RWPE2 (cell line): ENCODE measurements at regions not wholly inside any gene's neighbourhood (a gene's known extent, or its start where the extent isn't known, plus 50 kb on each side); places are given as distances from the start of the nearest gene placed in this dataset.

Source experiments
- ATAC-seq: fragments of 200-7000 bp; cut with Tn5 transposase; 3 replicates; pipeline ENCODE4 v1.9.1; 2021; ENCODE audit warnings: low read depth
- DNase-seq: peaks from one replicate; pipeline ENCODE4 v3.0.0-alpha.2; 2020; ENCODE audit warnings: low spot score
- H3K27ac ChIP-seq: fragments of 450-650 bp; 2 replicates; pipeline ENCODE4 v1.5.1; 2017; ENCODE audit warnings: mild to moderate bottlenecking; ENCODE audit not compliant: poor library complexity, severe bottlenecking
- H3K27me3 ChIP-seq: fragments of 250-450 bp; sonication (Bioruptor Pico); 2 replicates; pipeline ENCODE4 v1.5.1; 2021; ENCODE audit warnings: mild to moderate bottlenecking, moderate library complexity; ENCODE audit not compliant: insufficient read depth, poor library complexity, severe bottlenecking
- H3K36me3 ChIP-seq: fragments of 250-450 bp; sonication (Bioruptor Pico); 2 replicates; pipeline ENCODE4 v1.5.1; 2020; ENCODE audit warnings: low read depth, mild to moderate bottlenecking, moderate library complexity
- H3K4me1 ChIP-seq: fragments of 250-450 bp; sonication (Bioruptor Pico); 2 replicates; pipeline ENCODE4 v1.5.1; 2021; ENCODE audit warnings: mild to moderate bottlenecking, moderate library complexity; ENCODE audit not compliant: insufficient read depth, poor library complexity, severe bottlenecking
- H3K4me3 ChIP-seq: fragments of 250-450 bp; sonication (Bioruptor Pico); 2 replicates; pipeline ENCODE4 v1.5.1; 2021; ENCODE audit warnings: mild to moderate bottlenecking, moderate library complexity; ENCODE audit not compliant: severe bottlenecking
- H3K9me3 ChIP-seq: fragments of 250-450 bp; sonication (Bioruptor Pico); 2 replicates; pipeline ENCODE4 v1.5.1; 2021; ENCODE audit warnings: mild to moderate bottlenecking, moderate library complexity; ENCODE audit not compliant: severe bottlenecking
- TF ChIP-seq, protein P1 (sequence below): fragments of 450-650 bp; IDR thresholded peaks from one replicate; pipeline ENCODE4 v1.5.1; 2017; ENCODE audit warnings: mild to moderate bottlenecking, moderate library complexity; ENCODE audit not compliant: poor library complexity, severe bottlenecking

DNA sequence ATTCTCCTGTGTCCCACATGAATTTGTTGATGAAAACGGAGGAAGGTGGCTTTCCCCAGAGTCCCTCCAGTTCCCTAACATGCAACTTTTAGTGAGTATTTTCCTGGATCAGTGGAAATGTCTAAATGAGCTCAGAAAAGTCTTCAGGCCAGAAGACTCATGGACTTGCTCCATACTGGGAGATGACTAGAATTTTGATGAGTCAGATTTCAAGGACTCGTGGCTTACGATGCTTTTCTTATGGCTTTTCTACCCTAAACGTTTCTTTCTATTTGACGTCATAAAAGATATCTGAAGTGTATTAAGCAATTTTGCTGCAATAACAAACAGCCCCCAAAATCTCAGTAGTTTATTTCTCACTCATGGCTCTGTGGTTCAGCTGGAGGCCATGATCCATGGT lies 397.6 kb downstream of the FBXO15 start:
- Histone ChIP-seq H3K27me3 (no peaks in the 10 kb centered on the region), H3K27ac (no peak overlapping the region), H3K4me1 (peaks cover 23% of the 10 kb centered on the region), H3K36me3 (no peaks in the 10 kb centered on the region), H3K9me3 (no peaks in the 10 kb centered on the region), H3K4me3 (no peak overlapping the region)
- no peak for ATAC-seq
- TF ChIP-seq, protein P1, sequence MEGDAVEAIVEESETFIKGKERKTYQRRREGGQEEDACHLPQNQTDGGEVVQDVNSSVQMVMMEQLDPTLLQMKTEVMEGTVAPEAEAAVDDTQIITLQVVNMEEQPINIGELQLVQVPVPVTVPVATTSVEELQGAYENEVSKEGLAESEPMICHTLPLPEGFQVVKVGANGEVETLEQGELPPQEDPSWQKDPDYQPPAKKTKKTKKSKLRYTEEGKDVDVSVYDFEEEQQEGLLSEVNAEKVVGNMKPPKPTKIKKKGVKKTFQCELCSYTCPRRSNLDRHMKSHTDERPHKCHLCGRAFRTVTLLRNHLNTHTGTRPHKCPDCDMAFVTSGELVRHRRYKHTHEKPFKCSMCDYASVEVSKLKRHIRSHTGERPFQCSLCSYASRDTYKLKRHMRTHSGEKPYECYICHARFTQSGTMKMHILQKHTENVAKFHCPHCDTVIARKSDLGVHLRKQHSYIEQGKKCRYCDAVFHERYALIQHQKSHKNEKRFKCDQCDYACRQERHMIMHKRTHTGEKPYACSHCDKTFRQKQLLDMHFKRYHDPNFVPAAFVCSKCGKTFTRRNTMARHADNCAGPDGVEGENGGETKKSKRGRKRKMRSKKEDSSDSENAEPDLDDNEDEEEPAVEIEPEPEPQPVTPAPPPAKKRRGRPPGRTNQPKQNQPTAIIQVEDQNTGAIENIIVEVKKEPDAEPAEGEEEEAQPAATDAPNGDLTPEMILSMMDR: no peak
- no peak for DNase-seq

DNA sequence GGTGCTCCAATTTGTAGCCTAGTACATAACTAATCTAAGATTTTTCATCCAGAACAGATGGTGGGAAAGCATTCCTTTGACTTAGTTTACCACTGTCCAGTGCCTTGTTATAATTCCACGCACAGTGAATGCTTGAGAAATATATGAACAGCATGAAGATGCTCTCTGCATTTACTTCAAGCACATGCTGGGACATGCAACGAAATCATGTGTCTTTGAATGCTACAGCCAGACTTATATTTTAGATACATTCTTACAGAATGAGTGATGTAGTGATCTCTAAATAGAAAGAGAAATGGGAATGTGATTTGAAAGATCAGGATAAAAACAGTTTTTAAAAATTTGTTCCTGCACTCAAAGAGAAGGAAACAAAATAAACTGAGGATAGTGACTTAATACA lies 398.3 kb downstream of the FBXO15 start:
- H3K27ac ChIP-seq: no peak overlapping the region
- TF ChIP-seq, protein P1: no peak
- H3K9me3 ChIP-seq: no peaks in the 10 kb centered on the region
- H3K4me3 ChIP-seq: no peak overlapping the region
- ATAC-seq (peak; percentile 71), DNase-seq (no peak)
- peaks cover 23% of the 10 kb centered on the region for H3K4me1 ChIP-seq
- no peaks in the 10 kb centered on the region for H3K27me3 ChIP-seq
- H3K36me3 ChIP-seq: no peaks in the 10 kb centered on the region

DNA sequence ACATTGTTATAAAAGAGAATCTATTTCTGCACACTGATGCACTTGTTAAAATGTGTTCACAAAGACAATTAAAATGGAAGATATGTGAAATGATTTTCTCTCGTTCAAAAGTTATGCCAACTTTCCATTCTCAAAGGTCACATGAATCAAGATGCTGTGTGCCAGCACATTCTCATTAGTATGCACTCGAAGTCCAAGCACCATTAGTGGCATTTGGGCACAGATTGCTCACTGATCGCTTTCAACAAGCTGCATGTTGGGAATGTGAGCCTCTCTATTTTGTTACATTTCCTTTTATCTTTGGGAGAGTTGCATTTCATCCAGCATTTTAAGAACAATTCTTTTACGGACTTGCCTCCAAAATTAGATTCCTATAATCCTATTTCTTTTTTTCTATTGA lies 398.9 kb downstream of the FBXO15 start:
- ATAC-seq: no peak
- Histone ChIP-seq H3K4me3 (no peak overlapping the region), H3K4me1 (peaks cover 23% of the 10 kb centered on the region), H3K27ac (no peak overlapping the region), H3K27me3 (no peaks in the 10 kb centered on the region), H3K9me3 (no peaks in the 10 kb centered on the region), H3K36me3 (no peaks in the 10 kb centered on the region)
- TF ChIP-seq, protein P1: no peak
- no peak for DNase-seq

DNA sequence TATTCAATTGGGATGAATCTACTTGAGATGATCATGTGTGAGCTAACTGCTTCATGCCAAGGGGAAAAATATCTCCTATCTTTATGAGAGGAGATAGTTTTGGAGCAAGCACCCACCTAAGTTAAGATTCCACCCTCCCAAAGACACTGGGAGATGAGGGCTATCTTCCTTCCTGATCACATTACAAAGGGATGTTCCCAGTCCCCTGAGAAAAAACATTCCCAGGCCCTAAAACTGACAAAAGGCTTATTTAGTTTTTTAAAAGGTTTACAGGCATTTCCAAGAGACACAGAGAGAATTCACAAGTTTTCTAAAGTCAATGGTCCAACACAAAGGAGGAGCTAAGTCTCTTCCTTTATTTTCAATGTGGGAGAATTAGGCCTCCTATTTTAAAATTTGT lies 401.5 kb downstream of the FBXO15 start:
- no peak for DNase-seq
- no peak for ATAC-seq
- TF ChIP-seq, protein P1: no peak

DNA sequence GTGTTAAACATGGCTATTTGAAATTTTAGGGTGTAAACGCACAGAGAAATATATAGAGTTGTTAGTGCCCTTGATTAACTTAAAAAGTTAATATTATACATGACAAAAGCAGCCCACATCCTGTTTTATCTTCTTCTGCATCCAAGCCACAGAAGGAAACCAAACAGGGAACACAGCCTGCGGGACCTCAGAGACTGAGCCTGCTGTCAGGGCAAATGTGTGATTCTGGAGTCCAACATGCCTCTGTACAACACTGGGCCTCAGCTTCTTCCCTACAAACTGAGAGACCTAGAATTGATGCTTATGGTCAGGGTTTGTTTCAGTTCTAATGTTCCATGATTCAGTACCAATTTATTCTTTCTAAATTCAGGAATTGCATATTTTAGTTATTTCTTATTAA lies 404.7 kb downstream of the FBXO15 start:
- Histone ChIP-seq H3K36me3 (no peaks in the 10 kb centered on the region), H3K27ac (no peak overlapping the region), H3K4me1 (peaks cover 27% of the 10 kb centered on the region), H3K9me3 (no peaks in the 10 kb centered on the region), H3K4me3 (no peak overlapping the region), H3K27me3 (no peaks in the 10 kb centered on the region)
- ATAC-seq: no peak
- DNase-seq: no peak
- TF ChIP-seq, protein P1: no peak

More for the DNA sequence above, 401.5 kb downstream of the FBXO15 start:
- Histone ChIP-seq H3K36me3 (no peaks in the 10 kb centered on the region), H3K9me3 (no peaks in the 10 kb centered on the region), H3K27me3 (no peaks in the 10 kb centered on the region), H3K27ac (no peak overlapping the region), H3K4me1 (peaks cover 25% of the 10 kb centered on the region), H3K4me3 (no peak overlapping the region)
